Upper lobe of right lung (tissue), 1 donor: ENCODE measurements at regions not wholly inside any gene's neighbourhood (a gene's known extent, or its start where the extent isn't known, plus 50 kb on each side); places are given as distances from the start of the nearest gene placed in this dataset.

Source experiments
- ATAC-seq: fragments of 200-7000 bp; cut with Tn5 transposase; one replicate; pipeline ENCODE4 v1.9.1; 2020; ENCODE audit warnings: mild to moderate bottlenecking, moderate library complexity
- DNase-seq: peaks from one replicate; pipeline ENCODE4 v3.0.0-alpha.2; 2020
- H3K27ac ChIP-seq: fragments of 200-600 bp; one replicate; pipeline ENCODE4 v1.8.0; 2022
- H3K27me3 ChIP-seq: fragments of 200-600 bp; one replicate; pipeline ENCODE4 v1.8.0; 2022; ENCODE audit warnings: mild to moderate bottlenecking
- H3K36me3 ChIP-seq: fragments of 200-600 bp; one replicate; pipeline ENCODE4 v1.8.0; 2022
- H3K4me1 ChIP-seq: fragments of 200-600 bp; one replicate; pipeline ENCODE4 v1.8.0; 2022
- H3K4me3 ChIP-seq: fragments of 200-600 bp; one replicate; pipeline ENCODE4 v1.8.0; 2022; ENCODE audit warnings: mild to moderate bottlenecking
- H3K9me3 ChIP-seq: fragments of 200-600 bp; one replicate; pipeline ENCODE4 v1.8.0; 2022
- intact Hi-C: fragments of 100-400 bp; cut with DNase I; formaldehyde crosslinking; loops from one replicate; pipeline ENCODE4 v1.11.0; 2022
- TF ChIP-seq, protein P1 (sequence below): fragments of 200-600 bp; IDR thresholded peaks from one replicate; pipeline ENCODE4 v1.8.0; 2022; ENCODE audit warnings: antibody characterized with exemption
- donor health status: DM: no; HTN: yes; CAD: no; lungs with severe emphysema.

DNA sequence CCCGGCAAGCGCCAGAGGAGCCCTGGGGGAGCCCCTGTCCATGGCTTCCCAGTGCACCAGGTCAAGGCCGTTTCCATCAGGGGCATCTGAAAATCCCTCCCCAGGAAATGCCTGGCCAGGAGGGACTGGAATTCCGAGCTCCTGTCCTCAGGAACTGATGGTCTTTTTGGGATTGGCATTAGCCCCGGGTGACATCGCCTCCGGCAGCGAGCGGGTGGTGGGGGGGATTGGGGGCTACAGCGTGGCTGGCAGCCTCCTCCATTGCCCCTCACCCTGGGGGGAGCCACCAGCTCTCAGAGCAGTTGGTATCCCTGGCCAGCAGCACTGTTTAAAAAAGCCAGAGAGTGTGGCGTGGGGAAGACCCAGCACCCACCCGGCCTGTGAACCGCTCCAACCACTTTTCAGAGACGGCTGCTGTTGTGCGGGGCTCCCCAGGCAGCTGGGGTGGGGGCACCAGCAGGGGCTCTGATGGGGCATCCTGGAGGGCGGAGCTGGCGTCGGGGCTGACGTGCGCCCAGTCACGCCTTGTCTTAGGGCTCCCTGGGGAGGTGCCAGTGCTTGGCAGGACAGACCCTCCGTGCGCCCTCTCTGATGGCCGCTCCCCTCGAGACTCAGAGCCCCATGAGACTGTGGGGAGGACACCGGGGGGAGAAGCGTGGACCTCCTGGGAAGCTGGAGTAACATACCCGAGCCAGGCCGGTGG is 62.9 kb upstream of the TTC34 start:
- intact Hi-C loops, result no loop called here
- no peak for ATAC-seq
- no peak for DNase-seq
- no peak overlapping the region for H3K27ac ChIP-seq
- peaks cover 32% of the 10 kb centered on the region for H3K27me3 ChIP-seq
- TF ChIP-seq, protein P1, sequence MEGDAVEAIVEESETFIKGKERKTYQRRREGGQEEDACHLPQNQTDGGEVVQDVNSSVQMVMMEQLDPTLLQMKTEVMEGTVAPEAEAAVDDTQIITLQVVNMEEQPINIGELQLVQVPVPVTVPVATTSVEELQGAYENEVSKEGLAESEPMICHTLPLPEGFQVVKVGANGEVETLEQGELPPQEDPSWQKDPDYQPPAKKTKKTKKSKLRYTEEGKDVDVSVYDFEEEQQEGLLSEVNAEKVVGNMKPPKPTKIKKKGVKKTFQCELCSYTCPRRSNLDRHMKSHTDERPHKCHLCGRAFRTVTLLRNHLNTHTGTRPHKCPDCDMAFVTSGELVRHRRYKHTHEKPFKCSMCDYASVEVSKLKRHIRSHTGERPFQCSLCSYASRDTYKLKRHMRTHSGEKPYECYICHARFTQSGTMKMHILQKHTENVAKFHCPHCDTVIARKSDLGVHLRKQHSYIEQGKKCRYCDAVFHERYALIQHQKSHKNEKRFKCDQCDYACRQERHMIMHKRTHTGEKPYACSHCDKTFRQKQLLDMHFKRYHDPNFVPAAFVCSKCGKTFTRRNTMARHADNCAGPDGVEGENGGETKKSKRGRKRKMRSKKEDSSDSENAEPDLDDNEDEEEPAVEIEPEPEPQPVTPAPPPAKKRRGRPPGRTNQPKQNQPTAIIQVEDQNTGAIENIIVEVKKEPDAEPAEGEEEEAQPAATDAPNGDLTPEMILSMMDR, result no peak
- H3K36me3 ChIP-seq, result no peaks in the 10 kb centered on the region
- no peaks in the 10 kb centered on the region for H3K9me3 ChIP-seq
- H3K4me3 ChIP-seq, result no peak overlapping the region
- no peaks in the 10 kb centered on the region for H3K4me1 ChIP-seq

DNA sequence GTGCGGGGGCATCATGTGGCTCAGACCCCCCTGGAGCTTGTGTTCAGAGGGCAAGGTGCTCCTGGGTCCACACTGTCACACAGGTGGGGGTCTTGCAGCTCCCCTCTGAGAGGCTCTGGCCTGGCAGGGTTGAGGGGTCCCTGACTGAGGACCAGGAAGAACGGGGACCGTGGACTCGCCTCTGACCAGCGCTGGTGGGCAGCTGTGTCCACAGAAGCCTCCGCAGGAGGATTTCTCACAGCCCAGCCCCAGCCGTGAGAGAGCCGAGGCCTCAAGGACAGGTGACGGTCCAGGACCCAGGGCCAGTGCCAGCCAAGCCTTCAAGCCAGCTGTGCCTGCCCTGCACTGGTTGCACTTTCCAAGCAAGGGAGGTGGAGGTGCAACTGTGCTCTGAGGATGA is 63.5 kb upstream of the TTC34 start:
- TF ChIP-seq, protein P1, result no peak
- ATAC-seq (no peak), DNase-seq (no peak)
- Histone ChIP-seq H3K4me3 (no peak overlapping the region), H3K9me3 (no peaks in the 10 kb centered on the region), H3K4me1 (no peaks in the 10 kb centered on the region), H3K27ac (no peak overlapping the region), H3K27me3 (peaks cover 32% of the 10 kb centered on the region), H3K36me3 (no peaks in the 10 kb centered on the region)
- intact Hi-C loops, result no loop called here

DNA sequence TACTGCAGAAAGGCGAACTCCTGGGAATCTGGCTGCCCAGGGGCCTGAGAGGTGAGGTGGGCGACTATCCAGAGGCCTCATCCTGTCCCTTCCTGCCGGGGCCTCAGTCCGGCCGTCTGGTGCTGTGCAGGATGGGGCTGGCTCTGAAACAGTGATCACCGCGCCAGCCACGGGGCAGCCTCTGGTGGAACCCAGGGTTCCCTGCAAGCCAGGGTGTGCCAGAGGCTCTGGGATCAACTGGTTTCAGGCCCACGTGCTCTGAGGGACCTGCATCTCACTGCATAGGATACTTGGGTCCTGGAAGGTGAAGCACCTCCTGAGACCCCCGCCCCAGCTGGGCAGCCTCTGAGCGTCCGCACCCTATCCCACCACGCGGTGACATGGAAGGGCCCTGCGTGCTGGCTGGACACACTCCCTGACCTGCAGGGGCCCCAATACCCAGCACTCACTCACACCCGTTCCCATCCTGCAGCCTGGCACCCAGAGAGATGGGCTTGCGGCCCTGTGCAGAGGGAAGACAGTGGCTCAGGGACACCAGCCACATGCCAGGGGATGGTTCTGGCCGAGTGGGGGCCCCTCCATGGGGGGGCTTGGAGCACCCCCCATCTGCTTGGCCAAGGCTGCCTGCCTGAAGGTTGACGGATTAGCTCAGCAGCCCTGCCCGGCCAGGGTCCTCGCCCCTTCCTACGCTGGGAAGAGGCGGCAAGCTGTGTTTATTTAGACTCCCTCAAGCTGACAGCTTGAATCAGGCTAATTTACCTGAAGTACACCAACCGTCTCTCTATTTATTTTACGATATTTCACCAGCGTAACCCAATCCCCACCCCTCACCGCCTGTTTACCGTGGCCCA is 64.3 kb upstream of the TTC34 start:
- ATAC-seq, result no peak
- no peak for DNase-seq
- peaks cover 32% of the 10 kb centered on the region for H3K27me3 ChIP-seq
- TF ChIP-seq, protein P1, result no peak
- H3K36me3 ChIP-seq, result no peaks in the 10 kb centered on the region
- H3K27ac ChIP-seq, result no peak overlapping the region
- H3K4me3 ChIP-seq, result no peak overlapping the region
- H3K4me1 ChIP-seq, result no peaks in the 10 kb centered on the region
- H3K9me3 ChIP-seq, result peaks cover 3% of the 10 kb centered on the region
- intact Hi-C loops, result no loop called here

DNA sequence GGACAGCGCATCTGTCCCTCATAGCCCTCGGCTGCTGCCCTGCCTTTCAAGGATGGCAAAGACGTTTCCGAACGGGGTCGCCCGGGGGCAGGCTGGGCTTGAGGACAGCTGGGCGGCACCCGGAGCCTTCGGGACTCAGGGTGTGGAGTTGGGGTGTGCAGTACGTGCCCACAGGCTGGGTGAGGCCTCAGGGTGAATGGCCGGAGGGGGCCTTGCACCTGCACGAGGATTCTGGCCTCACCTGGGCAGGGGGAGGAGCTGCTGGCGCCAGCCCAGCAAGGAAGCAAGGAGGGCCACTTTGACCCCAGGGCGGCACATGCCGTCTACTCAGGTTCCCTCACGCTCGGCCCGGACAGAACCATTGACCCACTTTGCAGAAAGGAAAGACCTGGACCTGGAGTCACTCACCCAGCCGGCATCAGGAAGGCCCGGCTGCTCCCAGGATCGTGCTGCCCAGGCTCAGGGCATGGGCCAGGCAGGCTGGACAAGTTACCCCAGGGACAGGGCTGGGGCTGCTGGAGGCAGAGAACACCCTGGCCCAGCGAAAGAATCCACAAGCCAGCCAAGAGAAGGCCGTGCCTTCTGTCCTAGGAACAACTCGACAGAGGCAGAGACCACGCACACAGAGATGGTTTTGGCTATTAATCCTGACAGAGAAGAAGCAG is 65.1 kb upstream of the TTC34 start:
- Histone ChIP-seq H3K4me1 (no peaks in the 10 kb centered on the region), H3K9me3 (peaks cover 10% of the 10 kb centered on the region), H3K27ac (no peak overlapping the region), H3K36me3 (no peaks in the 10 kb centered on the region), H3K4me3 (no peak overlapping the region), H3K27me3 (peaks cover 32% of the 10 kb centered on the region)
- ATAC-seq, result no peak
- intact Hi-C loops, result no loop called here
- DNase-seq, result no peak
- TF ChIP-seq, protein P1, result no peak

DNA sequence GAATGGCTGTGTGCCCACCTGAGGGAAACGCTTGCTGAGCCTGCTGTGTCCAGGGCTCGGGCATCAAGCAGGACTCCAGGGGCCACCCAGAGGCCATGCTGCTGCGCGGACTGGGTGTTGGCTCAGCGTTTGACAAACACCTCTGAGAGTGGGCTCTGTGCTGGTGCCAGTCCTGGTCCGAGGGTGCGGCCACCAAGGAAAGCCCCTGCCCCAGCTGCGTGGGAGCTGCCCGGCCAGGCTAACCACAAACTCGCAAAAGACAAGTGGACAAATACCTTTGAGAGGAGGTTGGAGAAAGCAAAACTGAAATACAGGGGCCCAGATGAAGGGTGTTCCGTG is 65.6 kb upstream of the TTC34 start:
- no peaks in the 10 kb centered on the region for H3K36me3 ChIP-seq

More for the DNA sequence above, 65.6 kb upstream of the TTC34 start:
- Histone ChIP-seq H3K27ac (no peak overlapping the region), H3K27me3 (peaks cover 30% of the 10 kb centered on the region), H3K9me3 (peaks cover 13% of the 10 kb centered on the region), H3K4me1 (no peaks in the 10 kb centered on the region), H3K4me3 (no peak overlapping the region)
- no peak for ATAC-seq
- TF ChIP-seq, protein P1, result no peak
- DNase-seq, result no peak
- intact Hi-C loops, result no loop called here
